Activated naive CD8-positive, alpha-beta T cell (primary cell): ENCODE measurements at regions not wholly inside any gene's neighbourhood (a gene's known extent, or its start where the extent isn't known, plus 50 kb on each side); places are given as distances from the start of the nearest gene placed in this dataset.
"Not testable (repeated sequence)": the region's sequence is repeated elsewhere in the genome, so short reads cannot be mapped to it uniquely, and the experiment has no call there.

Experiments
- H3K27ac Mint-ChIP-seq: one replicate; pipeline ENCODE4 v1.8.0; 2021; ENCODE audit warnings: mixed read lengths
- H3K27me3 Mint-ChIP-seq: one replicate; pipeline ENCODE4 v1.8.0; 2021; ENCODE audit warnings: mixed read lengths
- H3K36me3 Mint-ChIP-seq: one replicate; pipeline ENCODE4 v1.8.0; 2021; ENCODE audit warnings: mixed read lengths
- H3K4me1 Mint-ChIP-seq: one replicate; pipeline ENCODE4 v1.8.0; 2021; ENCODE audit warnings: low read depth, mixed read lengths
- H3K4me3 Mint-ChIP-seq: one replicate; pipeline ENCODE4 v1.8.0; 2021; ENCODE audit warnings: mild to moderate bottlenecking, mixed read lengths
- H3K9me3 Mint-ChIP-seq: one replicate; pipeline ENCODE4 v1.8.0; 2021; ENCODE audit warnings: low read depth, mixed read lengths

- H3K27me3 Mint-ChIP-seq, H3K4me3 Mint-ChIP-seq, H3K27ac Mint-ChIP-seq, H3K36me3 Mint-ChIP-seq, H3K4me1 Mint-ChIP-seq, H3K9me3 Mint-ChIP-seq: not testable (repeated sequence)
Measured at GRCh38 chr4:17018621-17019020, 120.2 kb upstream of the LDB2 start.

- no peaks in the 10 kb centered on the region for H3K36me3 Mint-ChIP-seq
- no peak overlapping the region for H3K27ac Mint-ChIP-seq
- no peak overlapping the region for H3K4me3 Mint-ChIP-seq
- H3K27me3 Mint-ChIP-seq = peaks cover 8% of the 10 kb centered on the region
- no peaks in the 10 kb centered on the region for H3K9me3 Mint-ChIP-seq
- H3K4me1 Mint-ChIP-seq = no peaks in the 10 kb centered on the region
Measured at GRCh38 chr4:17018013-17018412, 119.6 kb upstream of the LDB2 start.

DNA sequence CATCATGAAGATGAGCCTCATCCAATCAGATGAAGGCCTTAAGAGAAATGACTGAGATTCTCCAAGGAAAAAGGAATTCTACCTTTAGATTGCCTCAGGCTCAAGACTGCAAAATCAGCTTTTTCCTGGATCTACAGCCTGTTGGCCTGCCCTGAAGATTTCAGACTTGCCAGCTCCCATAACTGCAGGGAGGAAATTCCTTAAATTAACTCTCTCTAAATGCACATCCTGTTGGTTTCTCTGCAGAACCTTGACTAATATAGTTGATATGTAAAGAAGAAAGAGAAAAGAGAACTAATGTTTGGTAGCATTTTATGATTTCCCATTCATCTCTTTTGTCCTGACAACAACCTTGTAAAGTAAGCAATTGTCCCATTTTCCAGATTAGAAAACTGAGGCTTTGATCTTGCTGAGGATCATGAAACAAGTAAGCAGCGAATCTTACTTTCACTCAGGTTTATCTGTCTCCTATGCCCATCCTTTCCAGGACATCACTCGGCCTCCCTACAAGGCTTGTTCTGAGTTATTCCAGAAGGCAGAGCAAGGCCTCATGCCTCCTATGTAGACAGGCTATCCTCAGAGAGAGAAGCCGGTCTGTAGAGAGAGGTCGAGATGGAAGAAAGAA, 115.0 kb upstream of the LDB2 start:
- H3K36me3 Mint-ChIP-seq = no peaks in the 10 kb centered on the region
- no peak overlapping the region for H3K27ac Mint-ChIP-seq
- H3K9me3 Mint-ChIP-seq = no peaks in the 10 kb centered on the region
- H3K4me1 Mint-ChIP-seq = no peaks in the 10 kb centered on the region
- H3K27me3 Mint-ChIP-seq = no peaks in the 10 kb centered on the region
- no peak overlapping the region for H3K4me3 Mint-ChIP-seq

DNA sequence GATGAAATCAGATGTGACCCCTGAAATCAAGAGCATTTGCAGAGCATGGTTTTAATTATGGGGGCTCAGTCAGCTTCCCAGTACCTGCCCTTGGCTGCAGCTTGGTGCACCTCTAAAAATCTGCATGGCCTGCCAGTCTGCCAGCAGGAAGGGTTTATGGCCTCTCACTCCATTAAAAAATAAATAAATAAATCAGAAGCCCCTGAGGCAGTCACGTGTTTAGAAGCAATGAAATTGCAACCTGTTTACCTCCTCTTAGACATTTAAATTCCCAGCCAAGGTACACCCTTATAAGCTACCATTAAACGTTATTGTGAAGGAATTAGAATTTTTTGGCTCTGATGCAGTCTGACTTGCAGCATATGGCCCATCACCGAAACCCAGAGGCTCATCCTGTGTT, 114.0 kb upstream of the LDB2 start:
- H3K4me3 Mint-ChIP-seq = no peak overlapping the region
- H3K27me3 Mint-ChIP-seq = no peaks in the 10 kb centered on the region
- H3K27ac Mint-ChIP-seq = no peak overlapping the region
- no peaks in the 10 kb centered on the region for H3K36me3 Mint-ChIP-seq
- H3K9me3 Mint-ChIP-seq = no peaks in the 10 kb centered on the region
- no peaks in the 10 kb centered on the region for H3K4me1 Mint-ChIP-seq

- Mint-ChIP-seq H3K9me3 (no peaks in the 10 kb centered on the region), H3K27me3 (no peaks in the 10 kb centered on the region), H3K4me3 (no peak overlapping the region), H3K36me3 (no peaks in the 10 kb centered on the region), H3K27ac (no peak overlapping the region), H3K4me1 (no peaks in the 10 kb centered on the region)
Measured at GRCh38 chr4:17010426-17011087, 112.1 kb upstream of the LDB2 start.

- no peaks in the 10 kb centered on the region for H3K27me3 Mint-ChIP-seq
- no peak overlapping the region for H3K4me3 Mint-ChIP-seq
- H3K9me3 Mint-ChIP-seq = no peaks in the 10 kb centered on the region
- H3K36me3 Mint-ChIP-seq = no peaks in the 10 kb centered on the region
- H3K4me1 Mint-ChIP-seq = no peaks in the 10 kb centered on the region
- no peak overlapping the region for H3K27ac Mint-ChIP-seq
Measured at GRCh38 chr4:17009871-17010367, 111.5 kb upstream of the LDB2 start.

GRCh38 chr4:17008834-17009345, 110.4 kb upstream of the LDB2 start:
- H3K36me3 Mint-ChIP-seq = no peaks in the 10 kb centered on the region
- H3K9me3 Mint-ChIP-seq = no peaks in the 10 kb centered on the region
- H3K27me3 Mint-ChIP-seq = no peaks in the 10 kb centered on the region
- no peak overlapping the region for H3K27ac Mint-ChIP-seq
- H3K4me3 Mint-ChIP-seq = no peak overlapping the region
- no peaks in the 10 kb centered on the region for H3K4me1 Mint-ChIP-seq

DNA sequence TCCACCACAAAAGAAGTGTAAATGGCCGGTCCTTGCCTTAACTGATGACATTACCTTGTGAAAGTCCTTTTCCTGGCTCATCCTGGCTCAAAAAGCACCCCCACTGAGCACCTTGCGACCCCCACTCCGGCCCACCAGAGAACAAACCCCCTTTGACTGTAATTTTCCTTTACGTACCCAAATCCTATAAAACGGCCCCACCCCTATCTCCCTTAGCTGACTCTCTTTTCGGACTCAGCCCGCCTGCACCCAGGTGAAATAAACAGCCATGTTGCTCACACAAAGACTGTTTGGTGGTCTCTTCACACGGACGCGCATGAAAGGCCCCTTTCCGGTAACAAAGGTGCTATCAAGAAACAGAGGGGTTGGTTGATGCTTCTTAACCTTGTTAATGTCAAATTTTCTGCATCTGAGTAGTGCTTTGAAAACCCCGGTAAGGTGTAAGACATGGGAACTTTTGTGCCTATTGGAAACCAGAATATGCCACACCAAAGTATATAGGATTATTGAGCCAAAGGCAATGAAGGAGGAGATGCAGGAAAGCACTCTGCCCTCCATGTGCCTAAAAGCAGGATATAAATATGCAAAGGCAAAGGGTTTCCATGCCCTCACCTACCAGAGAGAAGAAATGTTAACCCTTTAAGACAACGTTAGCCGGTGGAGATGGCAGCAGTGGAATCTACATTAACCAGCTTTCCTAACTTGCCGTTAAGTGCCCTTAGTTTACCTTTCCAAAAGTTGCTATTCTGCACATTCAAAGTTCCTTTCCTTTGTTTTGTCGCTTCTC, 105.4 kb upstream of the LDB2 start:
- H3K27me3 Mint-ChIP-seq, H3K4me3 Mint-ChIP-seq, H3K4me1 Mint-ChIP-seq, H3K36me3 Mint-ChIP-seq, H3K9me3 Mint-ChIP-seq, H3K27ac Mint-ChIP-seq: not testable (repeated sequence)

DNA sequence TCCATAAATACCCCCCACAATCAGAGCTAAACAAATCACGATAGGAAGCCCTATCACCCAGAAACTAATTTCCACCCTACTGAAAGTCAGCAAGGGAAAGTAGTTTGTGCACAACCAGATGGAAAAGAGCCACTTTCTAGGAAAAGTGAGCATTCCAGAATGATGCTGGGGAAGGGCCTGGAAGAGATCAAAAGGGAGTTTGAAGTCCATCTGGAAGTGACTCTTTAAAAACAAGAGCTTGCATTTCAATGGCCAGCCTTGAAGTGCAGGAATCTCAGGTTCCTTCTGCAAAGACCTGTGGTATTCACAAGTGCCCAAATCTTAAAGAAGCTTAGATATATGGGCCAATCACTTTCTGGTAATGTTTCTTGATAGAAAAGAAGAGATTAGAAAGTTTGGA, 97.0 kb upstream of the LDB2 start:
- H3K27me3 Mint-ChIP-seq = no peaks in the 10 kb centered on the region
- H3K4me3 Mint-ChIP-seq = no peak overlapping the region
- H3K9me3 Mint-ChIP-seq = no peaks in the 10 kb centered on the region
- no peak overlapping the region for H3K27ac Mint-ChIP-seq
- H3K4me1 Mint-ChIP-seq = no peaks in the 10 kb centered on the region
- H3K36me3 Mint-ChIP-seq = no peaks in the 10 kb centered on the region

DNA sequence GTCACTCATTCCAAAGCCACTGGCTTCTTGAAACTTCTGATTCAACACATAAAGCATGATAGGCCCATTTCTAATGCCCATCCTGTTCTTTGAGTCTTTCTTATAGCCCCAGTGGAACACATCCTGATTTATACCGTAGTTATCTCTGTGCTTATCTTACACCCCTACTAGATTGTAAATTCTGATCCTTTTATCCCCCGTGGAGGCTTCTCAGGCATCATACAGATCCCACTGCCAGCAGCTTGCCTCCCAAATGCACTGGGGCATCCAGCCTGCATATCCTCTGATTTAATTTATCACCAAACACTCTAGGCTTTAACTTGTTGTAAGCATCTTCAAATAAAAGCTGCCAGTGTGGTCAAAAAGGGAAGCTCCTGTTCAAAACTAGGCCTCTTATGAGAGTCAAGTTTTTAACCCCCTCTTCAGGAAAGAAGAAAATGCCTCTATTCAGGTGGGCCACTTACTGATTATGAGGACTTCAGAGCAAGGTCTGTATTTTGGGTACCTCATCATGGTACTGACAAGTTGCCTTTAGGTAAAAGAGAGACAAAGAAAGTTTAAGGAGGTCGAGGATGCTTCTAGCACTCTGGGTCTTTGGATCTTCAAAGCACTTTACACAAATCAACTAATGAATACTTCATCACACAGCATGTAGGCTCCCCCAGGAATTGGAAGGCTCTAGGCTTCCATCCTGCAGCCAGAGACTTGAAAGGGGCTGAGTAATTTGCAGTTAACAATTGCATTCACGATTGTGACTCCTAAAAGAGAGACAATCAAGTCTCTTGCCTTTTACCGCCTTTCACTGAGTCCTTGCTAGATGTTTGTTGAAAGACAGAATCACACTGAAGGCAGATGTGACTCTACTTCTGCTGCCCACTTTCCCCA, 95.8 kb upstream of the LDB2 start:
- no peaks in the 10 kb centered on the region for H3K9me3 Mint-ChIP-seq
- H3K36me3 Mint-ChIP-seq = no peaks in the 10 kb centered on the region
- no peak overlapping the region for H3K27ac Mint-ChIP-seq
- no peaks in the 10 kb centered on the region for H3K27me3 Mint-ChIP-seq
- H3K4me1 Mint-ChIP-seq = no peaks in the 10 kb centered on the region
- no peak overlapping the region for H3K4me3 Mint-ChIP-seq

GRCh38 chr4:16992566-16993225, 94.3 kb upstream of the LDB2 start:
- no peaks in the 10 kb centered on the region for H3K27me3 Mint-ChIP-seq
- H3K9me3 Mint-ChIP-seq = no peaks in the 10 kb centered on the region
- H3K4me1 Mint-ChIP-seq = no peaks in the 10 kb centered on the region
- no peaks in the 10 kb centered on the region for H3K36me3 Mint-ChIP-seq
- H3K27ac Mint-ChIP-seq = no peak overlapping the region
- no peak overlapping the region for H3K4me3 Mint-ChIP-seq

- Mint-ChIP-seq H3K4me1 (no peaks in the 10 kb centered on the region), H3K36me3 (no peaks in the 10 kb centered on the region), H3K27me3 (no peaks in the 10 kb centered on the region), H3K27ac (no peak overlapping the region), H3K9me3 (no peaks in the 10 kb centered on the region), H3K4me3 (no peak overlapping the region)
Measured at GRCh38 chr4:16991450-16991849, 93.0 kb upstream of the LDB2 start.

DNA sequence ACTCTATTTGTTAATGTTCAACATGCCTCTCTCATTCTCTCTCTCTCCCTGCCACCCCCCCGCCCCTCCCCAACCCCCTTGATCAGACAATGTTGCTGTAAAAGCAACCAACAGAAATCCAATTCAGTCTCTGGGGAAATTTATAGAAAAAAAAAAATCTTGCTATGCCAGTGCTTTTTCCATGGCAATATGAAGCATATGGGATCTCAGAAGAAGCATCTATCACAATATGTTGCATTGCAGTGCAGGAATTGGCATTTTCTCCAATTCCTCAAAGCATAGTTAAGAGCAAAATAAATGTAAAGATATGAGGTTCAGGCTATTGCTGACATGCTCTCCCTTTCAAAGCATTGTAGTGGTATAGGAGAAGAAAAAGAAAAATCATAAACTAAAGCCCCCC, 90.9 kb upstream of the LDB2 start:
- Mint-ChIP-seq H3K4me1 (no peaks in the 10 kb centered on the region), H3K27me3 (no peaks in the 10 kb centered on the region), H3K36me3 (no peaks in the 10 kb centered on the region), H3K27ac (no peak overlapping the region), H3K9me3 (no peaks in the 10 kb centered on the region), H3K4me3 (no peak overlapping the region)

DNA sequence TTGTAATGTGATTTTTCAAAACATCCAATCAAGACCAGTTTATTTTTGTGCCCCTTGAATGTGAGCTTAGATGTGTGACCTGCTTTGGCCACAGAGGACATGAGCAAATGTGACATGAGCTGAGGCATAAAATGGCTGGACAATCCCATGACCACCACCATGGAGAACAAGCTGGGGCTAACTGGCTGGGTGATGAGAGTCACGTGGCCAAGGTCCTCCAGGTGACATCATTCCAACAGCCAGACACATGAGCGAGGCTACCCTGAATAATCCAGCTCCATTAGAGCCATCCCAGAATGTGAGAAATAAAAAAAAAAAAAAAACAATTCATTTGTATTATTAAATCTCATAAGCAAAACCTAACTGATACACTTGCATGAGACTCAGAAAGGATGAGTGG, 90.4 kb upstream of the LDB2 start:
- Mint-ChIP-seq H3K36me3 (no peaks in the 10 kb centered on the region), H3K27me3 (no peaks in the 10 kb centered on the region), H3K9me3 (no peaks in the 10 kb centered on the region), H3K4me3 (no peak overlapping the region), H3K4me1 (no peaks in the 10 kb centered on the region), H3K27ac (no peak overlapping the region)
